HEK293 (cell line): ENCODE measurements at regions not wholly inside any gene's neighbourhood (a gene's known extent, or its start where the extent isn't known, plus 50 kb on each side); places are given as distances from the start of the nearest gene placed in this dataset.

Experiments
- IKZF3 ChIP-seq: fragments of 450-650 bp; IDR thresholded peaks from 2 replicates; pipeline ENCODE4 v1.5.0; 2018; ENCODE audit warnings: missing biosample characterization, mild to moderate bottlenecking, missing genetic modification characterization, moderate library complexity
- ZBTB44 ChIP-seq: fragments of 450-650 bp; IDR thresholded peaks from 2 replicates; pipeline ENCODE4 v1.5.1; 2018; ENCODE audit warnings: missing biosample characterization, mild to moderate bottlenecking, missing genetic modification characterization
- ZNF138 ChIP-seq: fragments of 450-650 bp; formaldehyde crosslinking; IDR thresholded peaks from 2 replicates; pipeline ENCODE4 v1.5.1; 2016; ENCODE audit warnings: missing biosample characterization, missing genetic modification characterization, borderline replicate concordance
- ZNF473 ChIP-seq: fragments of 450-650 bp; formaldehyde crosslinking; IDR thresholded peaks from 2 replicates; pipeline ENCODE4 v1.5.1; 2017; ENCODE audit warnings: missing biosample characterization, missing genetic modification characterization
- ZNF701 ChIP-seq: fragments of 450-650 bp; formaldehyde crosslinking; IDR thresholded peaks from 2 replicates; pipeline ENCODE4 v1.5.1; 2016; ENCODE audit warnings: missing biosample characterization, missing genetic modification characterization
- ZNF768 ChIP-seq: fragments of 450-650 bp; formaldehyde crosslinking; IDR thresholded peaks from 2 replicates; pipeline ENCODE4 v1.5.1; 2018; ENCODE audit warnings: missing biosample characterization, mild to moderate bottlenecking, missing genetic modification characterization
- TF ChIP-seq, protein P1 (sequence below): fragments of 450-650 bp; formaldehyde crosslinking; IDR thresholded peaks from 2 replicates; pipeline ENCODE4 v1.5.1; 2016; ENCODE audit warnings: missing biosample characterization, missing genetic modification characterization

GRCh38 chr2:6771634-6772611 is 93.8 kb downstream of the CMPK2 start:
- TF ChIP-seq, protein P1, sequence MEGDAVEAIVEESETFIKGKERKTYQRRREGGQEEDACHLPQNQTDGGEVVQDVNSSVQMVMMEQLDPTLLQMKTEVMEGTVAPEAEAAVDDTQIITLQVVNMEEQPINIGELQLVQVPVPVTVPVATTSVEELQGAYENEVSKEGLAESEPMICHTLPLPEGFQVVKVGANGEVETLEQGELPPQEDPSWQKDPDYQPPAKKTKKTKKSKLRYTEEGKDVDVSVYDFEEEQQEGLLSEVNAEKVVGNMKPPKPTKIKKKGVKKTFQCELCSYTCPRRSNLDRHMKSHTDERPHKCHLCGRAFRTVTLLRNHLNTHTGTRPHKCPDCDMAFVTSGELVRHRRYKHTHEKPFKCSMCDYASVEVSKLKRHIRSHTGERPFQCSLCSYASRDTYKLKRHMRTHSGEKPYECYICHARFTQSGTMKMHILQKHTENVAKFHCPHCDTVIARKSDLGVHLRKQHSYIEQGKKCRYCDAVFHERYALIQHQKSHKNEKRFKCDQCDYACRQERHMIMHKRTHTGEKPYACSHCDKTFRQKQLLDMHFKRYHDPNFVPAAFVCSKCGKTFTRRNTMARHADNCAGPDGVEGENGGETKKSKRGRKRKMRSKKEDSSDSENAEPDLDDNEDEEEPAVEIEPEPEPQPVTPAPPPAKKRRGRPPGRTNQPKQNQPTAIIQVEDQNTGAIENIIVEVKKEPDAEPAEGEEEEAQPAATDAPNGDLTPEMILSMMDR (tag by site-specific recombination): no peak
- TF ChIP-seq IKZF3 (tag by site-specific recombination) (no peak), ZNF138 (no peak), ZNF473 (tag by site-specific recombination) (no peak), ZNF768 (tag by site-specific recombination) (no peak), ZBTB44 (tag by site-specific recombination) (no peak), ZNF701 (tag by site-specific recombination) (no peak)
